ENCODE measurements at regions not wholly inside any gene's neighbourhood (a gene's known extent, or its start where the extent isn't known, plus 50 kb on each side); places are given as distances from the start of the nearest gene placed in this dataset.
"Not testable (repeated sequence)": the region's sequence is repeated elsewhere in the genome, so short reads cannot be mapped to it uniquely, and the experiment has no call there.

DNA sequence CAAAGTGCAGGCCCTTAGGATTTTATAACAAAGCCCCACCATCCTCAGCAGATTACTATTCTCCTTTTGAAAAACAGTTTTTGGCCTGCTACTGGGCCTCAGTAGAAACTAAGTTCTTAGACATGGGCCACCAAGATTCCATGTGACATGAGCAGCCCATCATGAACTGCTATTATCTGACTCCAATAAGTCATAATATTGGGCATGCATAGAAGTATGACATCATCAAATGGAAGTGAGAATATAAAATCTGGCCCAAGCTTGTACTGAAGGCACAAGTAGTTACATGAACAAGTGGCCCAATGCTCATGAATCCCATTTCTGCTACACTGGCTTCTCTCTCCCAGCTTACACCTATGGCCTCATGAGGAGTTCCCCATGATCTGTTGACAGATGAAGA is 404.8 kb downstream of the EPHA5 start:
- no peak for DNase-seq

DNA sequence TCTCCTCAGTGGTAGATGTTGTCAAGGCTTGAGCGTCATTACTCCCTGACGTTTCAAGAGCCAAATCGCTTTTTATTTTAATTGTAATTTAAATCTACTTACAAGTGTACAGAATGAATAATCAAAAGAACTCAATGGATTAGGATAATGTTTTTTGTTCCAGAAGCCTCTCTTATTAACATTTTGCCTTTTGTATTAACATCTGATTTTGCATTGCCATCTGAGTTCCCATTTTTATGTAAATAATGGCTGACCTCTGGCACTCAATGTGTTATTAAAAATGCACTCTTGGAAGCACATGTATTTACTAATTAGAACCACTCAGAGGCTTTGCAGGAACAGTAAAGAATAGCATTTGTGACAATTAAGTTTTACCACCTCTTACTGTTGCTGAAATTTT is 411.0 kb downstream of the EPHA5 start:
- no peak for DNase-seq

GRCh38 chr4:65250916-65251315 is 419.4 kb downstream of the EPHA5 start:
- no peak for DNase-seq

DNA sequence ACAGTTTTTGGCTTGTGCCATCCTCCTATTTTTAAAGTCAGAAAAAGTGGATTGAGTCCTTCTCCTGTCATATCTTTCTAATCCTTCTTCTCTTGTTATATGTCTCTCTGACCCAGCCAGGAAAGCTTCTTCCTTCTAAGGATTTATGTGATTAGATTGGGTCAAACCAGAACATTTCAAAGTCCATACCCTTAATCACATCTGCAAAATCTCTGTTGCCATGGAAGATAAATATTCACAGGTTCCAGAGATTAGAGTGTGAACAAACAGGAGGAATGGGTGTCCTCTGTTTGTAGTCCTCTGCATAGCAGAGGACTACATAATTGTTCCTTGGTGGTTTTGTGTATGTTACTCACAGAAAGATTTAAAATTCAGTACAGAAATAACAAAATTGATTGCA is 421.2 kb downstream of the EPHA5 start:
- no peak for DNase-seq

GRCh38 chr4:65242156-65242846 is 428.0 kb downstream of the EPHA5 start:
- no peak for DNase-seq

- DNase-seq, result no peak
Measured at GRCh38 chr4:65241257-65241997, 428.9 kb downstream of the EPHA5 start.

- no peak for DNase-seq
Measured at GRCh38 chr4:65234061-65234460, 436.2 kb downstream of the EPHA5 start.

DNA sequence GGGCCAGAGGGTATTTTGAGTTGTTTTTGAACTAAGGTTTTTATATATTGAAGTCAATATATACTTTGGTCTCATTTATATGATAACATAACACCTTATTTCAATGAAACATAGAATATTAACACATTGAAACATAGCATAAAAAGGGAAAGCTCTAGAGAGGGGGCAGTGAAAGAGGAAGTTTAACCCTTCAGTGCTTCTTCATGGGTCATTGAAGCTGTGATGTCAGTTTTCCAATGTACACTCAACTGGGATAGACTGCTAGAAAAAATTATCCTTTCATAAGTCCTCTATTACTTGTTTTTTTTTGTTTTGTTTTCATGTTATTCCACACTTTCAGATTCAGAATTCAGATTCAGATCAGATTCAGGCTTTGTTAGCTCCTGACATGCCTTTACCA is 442.7 kb downstream of the EPHA5 start:
- DNase-seq, result no peak

DNA sequence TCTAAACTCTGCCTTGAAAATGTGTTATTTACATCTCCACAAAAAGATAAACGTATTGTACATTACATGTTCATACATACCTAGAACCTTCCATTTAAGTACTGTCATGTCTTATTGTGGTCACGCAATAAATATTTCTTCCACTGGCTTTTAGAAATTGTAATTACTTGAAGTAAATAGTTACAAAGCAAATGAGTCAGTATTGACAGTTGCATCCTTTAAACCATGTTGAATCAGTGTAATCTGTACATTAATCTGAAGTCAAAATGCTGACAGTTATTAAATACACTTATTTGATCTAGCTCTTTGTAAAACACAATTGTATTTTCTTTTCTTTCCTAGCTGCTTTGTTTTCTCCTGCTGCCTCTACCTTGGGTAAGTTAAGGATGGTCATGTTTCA is 446.7 kb downstream of the EPHA5 start:
- no peak for DNase-seq

GRCh38 chr4:65223074-65223473 is 447.2 kb downstream of the EPHA5 start:
- not testable (repeated sequence) for DNase-seq

DNA sequence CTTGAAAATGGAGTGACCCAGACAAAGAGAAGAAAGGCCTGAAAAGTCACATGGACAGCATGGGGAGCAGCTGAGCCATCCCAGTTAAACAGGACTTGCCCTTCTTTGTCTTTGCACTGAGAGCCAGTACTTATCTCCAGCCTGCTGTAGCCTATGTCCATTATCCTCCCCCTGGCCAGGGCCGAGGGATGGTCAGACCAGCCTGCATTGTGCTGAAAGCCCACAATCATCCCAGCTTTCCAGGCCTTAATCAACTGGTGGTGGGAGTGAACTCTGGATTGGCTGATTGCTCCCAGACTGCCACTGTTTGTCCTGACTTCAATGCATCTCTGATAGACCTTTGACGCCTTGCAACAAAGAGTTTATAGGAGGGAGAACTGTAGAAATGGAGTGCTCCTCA is 453.1 kb downstream of the EPHA5 start:
- no peak for DNase-seq

DNA sequence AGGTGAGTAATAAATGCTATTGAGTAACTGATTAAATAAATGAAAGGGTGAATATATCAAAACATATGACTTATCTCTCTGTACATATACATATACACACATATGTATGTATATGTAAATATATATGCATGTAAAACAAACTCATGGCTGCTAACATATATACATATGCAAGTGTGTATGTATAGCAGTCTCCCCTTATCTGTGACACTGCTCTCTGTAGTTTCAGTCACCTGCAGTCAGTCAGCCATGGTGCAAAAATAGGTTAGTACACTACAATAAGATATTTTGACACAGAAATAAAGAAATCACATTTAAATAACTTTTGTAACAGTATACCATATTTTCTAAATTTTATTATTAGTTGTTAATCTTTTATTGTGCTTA is 467.4 kb downstream of the EPHA5 start:
- no peak for DNase-seq

GRCh38 chr4:65202165-65202852 is 468.0 kb downstream of the EPHA5 start:
- DNase-seq, result no peak

DNA sequence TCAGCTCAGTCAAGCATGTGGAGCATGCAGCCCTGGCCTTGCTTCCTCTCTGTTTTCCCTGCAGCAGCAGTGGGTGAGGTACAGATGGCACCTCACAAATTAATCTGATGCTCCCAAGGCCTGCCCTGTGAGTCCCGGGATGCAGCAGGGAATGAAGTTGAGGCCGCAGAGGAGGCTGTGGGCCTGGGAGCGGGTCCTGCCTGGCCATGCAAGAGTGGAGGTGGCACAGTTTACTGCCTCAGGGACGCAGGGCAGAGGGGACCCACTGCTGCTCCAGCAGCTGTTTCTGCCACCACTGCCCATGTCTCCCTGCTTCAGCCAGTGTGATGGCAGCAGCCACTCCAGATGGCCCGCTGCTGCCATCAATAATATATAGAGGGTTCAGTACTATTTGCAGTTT is 474.6 kb downstream of the EPHA5 start:
- no peak for DNase-seq

- DNase-seq, result no peak
Measured at GRCh38 chr4:65195002-65195401, 475.3 kb downstream of the EPHA5 start.

GRCh38 chr4:65193985-65194384 is 476.3 kb downstream of the EPHA5 start:
- DNase-seq, result peak in 1 of 56 donors; percentile 0

GRCh38 chr4:65190780-65191179 is 479.5 kb downstream of the EPHA5 start:
- DNase-seq, result no peak

- DNase-seq, result no peak
Measured at GRCh38 chr4:65175585-65175984, 494.7 kb downstream of the EPHA5 start.

DNA sequence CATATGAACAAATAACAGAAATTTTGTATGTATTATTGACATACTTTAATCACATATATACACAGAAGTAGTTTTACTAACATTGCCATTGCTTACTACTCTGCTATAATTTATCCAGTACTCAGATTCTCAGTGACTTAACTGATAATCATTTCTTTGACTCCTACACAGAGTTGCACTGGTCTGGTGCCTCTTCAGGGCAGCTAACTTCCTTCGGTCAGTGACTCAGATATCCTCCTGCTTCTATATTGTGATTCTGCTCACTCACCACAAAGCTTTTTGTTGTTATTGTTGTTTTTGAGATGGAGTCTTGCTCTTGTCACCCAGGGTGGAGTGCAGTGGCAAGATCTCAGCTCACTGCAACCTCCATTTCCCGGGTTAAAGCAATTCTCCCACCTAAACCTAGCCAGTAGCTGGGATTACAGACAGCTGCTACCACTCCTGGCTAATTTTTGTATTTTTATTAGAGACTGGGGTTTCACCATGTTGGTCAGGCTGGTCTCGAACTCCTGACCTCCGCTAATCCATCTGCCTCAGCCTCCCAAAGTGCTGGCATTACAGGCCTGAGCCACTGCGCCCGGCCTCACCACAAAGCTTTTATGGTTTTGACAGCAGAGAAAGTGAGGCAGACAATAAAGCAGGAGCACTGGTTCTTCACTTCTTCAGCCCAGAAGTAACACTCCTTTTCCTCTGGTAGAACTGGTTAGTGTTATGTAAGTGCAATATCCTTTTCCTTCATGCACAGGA is 499.3 kb downstream of the EPHA5 start:
- no peak for DNase-seq

GRCh38 chr4:65167719-65168118 is 502.6 kb downstream of the EPHA5 start:
- DNase-seq, result no peak

- no peak for DNase-seq
Measured at GRCh38 chr4:65152205-65152604, 518.1 kb downstream of the EPHA5 start.

GRCh38 chr4:65139998-65140397 is 530.3 kb downstream of the EPHA5 start:
- no peak for DNase-seq

Data from nucleus accumbens (tissue), 56 donors.